IPS-NIHi7 (cell line): ENCODE measurements at regions not wholly inside any gene's neighbourhood (a gene's known extent, or its start where the extent isn't known, plus 50 kb on each side); places are given as distances from the start of the nearest gene placed in this dataset.
A peak's percentile ranks its signal among the peaks of the same experiment; 100 is the strongest.

Source experiments
- DNase-seq: peaks from one replicate; pipeline ENCODE4 v3.0.0; 2012; ENCODE audit warnings: mixed read lengths; ENCODE audit errors: extremely low spot score

- DNase-seq: no peak
Measured at GRCh38 chr6:100944644-100945043, 63.5 kb upstream of the ASCC3 start.

- DNase-seq: no peak
Measured at GRCh38 chr6:100946021-100946540, 65.0 kb upstream of the ASCC3 start.

GRCh38 chr6:100946711-100947110 lies 65.6 kb upstream of the ASCC3 start:
- no peak for DNase-seq

GRCh38 chr6:100948381-100949133 lies 67.4 kb upstream of the ASCC3 start:
- DNase-seq: no peak

- no peak for DNase-seq
Measured at GRCh38 chr6:100952006-100952405, 70.9 kb upstream of the ASCC3 start.

- DNase-seq: no peak
Measured at GRCh38 chr6:100959280-100959679, 78.2 kb upstream of the ASCC3 start.

- no peak for DNase-seq
Measured at GRCh38 chr6:100962466-100962865, 81.3 kb upstream of the ASCC3 start.

- no peak for DNase-seq
Measured at GRCh38 chr6:100965067-100965466, 83.9 kb upstream of the ASCC3 start.

- peak; percentile 11 for DNase-seq
Measured at GRCh38 chr6:100968949-100969348, 87.8 kb upstream of the ASCC3 start.

- no peak for DNase-seq
Measured at GRCh38 chr6:100979267-100979666, 98.1 kb upstream of the ASCC3 start.

- DNase-seq: no peak
Measured at GRCh38 chr6:100980949-100981348, 99.8 kb upstream of the ASCC3 start.

- DNase-seq: no peak
Measured at GRCh38 chr6:100986921-100987320, 105.8 kb upstream of the ASCC3 start.

- no peak for DNase-seq
Measured at GRCh38 chr6:100987556-100987955, 106.4 kb upstream of the ASCC3 start.

- DNase-seq: no peak
Measured at GRCh38 chr6:100988391-100988984, 107.4 kb upstream of the ASCC3 start.

- no peak for DNase-seq
Measured at GRCh38 chr6:100990070-100990469, 108.9 kb upstream of the ASCC3 start.

- no peak for DNase-seq
Measured at GRCh38 chr6:100996409-100996808, 115.3 kb upstream of the ASCC3 start.

- no peak for DNase-seq
Measured at GRCh38 chr6:100998111-100998510, 117.0 kb upstream of the ASCC3 start.

- peak; percentile 20 for DNase-seq
Measured at GRCh38 chr6:100999034-100999597, 118.0 kb upstream of the ASCC3 start.

- no peak for DNase-seq
Measured at GRCh38 chr6:101000341-101000740, 119.2 kb upstream of the ASCC3 start.

- no peak for DNase-seq
Measured at GRCh38 chr6:101001012-101001411, 119.9 kb upstream of the ASCC3 start.

GRCh38 chr6:101001607-101002006 lies 120.5 kb upstream of the ASCC3 start:
- DNase-seq: no peak

- DNase-seq: no peak
Measured at GRCh38 chr6:101003075-101003474, 121.9 kb upstream of the ASCC3 start.

GRCh38 chr6:101011186-101011585 lies 130.1 kb upstream of the ASCC3 start:
- no peak for DNase-seq
